Progenitor cell of endocrine pancreas (in vitro differentiated cells): ENCODE measurements at regions not wholly inside any gene's neighbourhood (a gene's known extent, or its start where the extent isn't known, plus 50 kb on each side); places are given as distances from the start of the nearest gene placed in this dataset.

Source experiments
- DNase-seq: peaks from one replicate; pipeline ENCODE4 v3.0.0; 2021; ENCODE audit warnings: low spot score; ENCODE audit not compliant: unreplicated experiment
- H3K27ac Mint-ChIP-seq: 2 replicates; pipeline ENCODE4 v1.8.0; 2021; ENCODE audit warnings: mild to moderate bottlenecking, moderate library complexity, mixed read lengths
- H3K27me3 Mint-ChIP-seq: 2 replicates; pipeline ENCODE4 v1.8.0; 2021; ENCODE audit warnings: mixed read lengths
- H3K36me3 Mint-ChIP-seq: 2 replicates; pipeline ENCODE4 v1.8.0; 2022; ENCODE audit warnings: mixed read lengths; ENCODE audit not compliant: insufficient read depth
- H3K4me1 Mint-ChIP-seq: 2 replicates; pipeline ENCODE4 v1.8.0; 2021; ENCODE audit warnings: low read depth, mixed read lengths
- H3K4me3 Mint-ChIP-seq: 2 replicates; pipeline ENCODE4 v1.8.0; 2021; ENCODE audit warnings: low read depth, mild to moderate bottlenecking, moderate library complexity, mixed read lengths
- H3K9me3 Mint-ChIP-seq: 2 replicates; pipeline ENCODE4 v1.8.0; 2021; ENCODE audit warnings: low read depth, mixed read lengths
- TF ChIP-seq, protein P1 (sequence below): fragments of 200-600 bp; sonication (generic); IDR thresholded peaks from one replicate; pipeline ENCODE4 v1.5.0; 2021; ENCODE audit warnings: antibody characterized with exemption, mild to moderate bottlenecking; ENCODE audit not compliant: unreplicated experiment

DNA sequence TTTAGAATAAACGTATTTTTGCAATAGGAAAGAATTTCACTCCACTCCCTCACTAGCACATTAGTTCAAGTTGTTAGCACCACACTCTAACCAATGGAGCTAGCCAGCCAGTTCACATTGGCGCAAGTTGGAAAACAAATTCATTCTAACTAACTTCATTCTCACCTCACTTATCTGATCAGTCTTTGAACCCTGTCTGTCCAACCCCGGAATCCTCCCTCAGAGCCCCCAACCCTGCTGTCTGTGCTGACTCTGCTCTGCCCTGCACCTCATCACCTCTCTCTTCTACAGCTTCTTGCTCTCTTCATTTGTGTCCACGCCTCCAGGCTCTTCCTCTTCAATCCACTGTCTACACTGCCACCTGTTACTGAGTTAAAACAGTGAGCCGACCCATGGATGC lies 356.5 kb downstream of the IRS1 start:
- no peak overlapping the region for H3K27ac Mint-ChIP-seq

DNA sequence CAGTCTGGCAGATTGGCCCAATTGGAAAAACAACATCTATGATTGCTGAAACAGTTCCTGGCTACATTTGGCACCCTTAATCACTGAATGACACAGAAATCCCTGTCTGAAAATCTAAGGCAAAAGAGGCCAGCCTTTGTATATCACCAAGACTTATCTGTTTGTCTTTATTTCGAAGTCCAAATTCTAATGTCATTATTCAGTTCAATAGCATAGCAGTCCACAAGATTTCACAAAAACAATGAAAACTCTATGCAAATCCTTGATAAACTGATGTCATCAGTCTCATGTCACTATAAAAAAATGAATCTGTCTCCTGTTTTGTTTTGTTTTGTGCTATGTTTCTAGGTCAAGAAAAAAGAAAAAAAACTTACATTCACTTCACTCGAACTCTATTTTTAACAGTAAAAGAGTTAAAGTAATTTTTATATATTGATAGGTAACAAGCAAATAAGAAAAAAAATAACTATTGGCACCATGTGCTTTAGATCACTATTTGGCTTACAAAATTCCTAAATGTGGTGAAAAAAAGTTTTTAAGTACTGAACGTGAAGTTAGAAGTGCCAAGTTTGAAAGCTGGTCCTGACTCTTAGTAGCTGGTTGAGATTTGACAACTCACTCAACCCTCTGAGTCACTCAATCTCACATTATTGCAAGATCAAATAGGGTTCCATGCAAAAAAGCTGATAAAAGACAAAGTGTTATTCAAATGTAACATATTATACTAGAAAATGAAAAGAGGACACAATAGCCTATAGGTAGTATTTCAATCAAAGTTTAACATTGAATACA lies 359.3 kb downstream of the IRS1 start:
- no peaks in the 10 kb centered on the region for H3K36me3 Mint-ChIP-seq
- H3K9me3 Mint-ChIP-seq: no peaks in the 10 kb centered on the region
- no peak for DNase-seq
- no peak overlapping the region for H3K4me3 Mint-ChIP-seq
- peaks cover 6% of the 10 kb centered on the region for H3K4me1 Mint-ChIP-seq
- H3K27me3 Mint-ChIP-seq: no peaks in the 10 kb centered on the region
- no peak overlapping the region for H3K27ac Mint-ChIP-seq
- TF ChIP-seq, protein P1, sequence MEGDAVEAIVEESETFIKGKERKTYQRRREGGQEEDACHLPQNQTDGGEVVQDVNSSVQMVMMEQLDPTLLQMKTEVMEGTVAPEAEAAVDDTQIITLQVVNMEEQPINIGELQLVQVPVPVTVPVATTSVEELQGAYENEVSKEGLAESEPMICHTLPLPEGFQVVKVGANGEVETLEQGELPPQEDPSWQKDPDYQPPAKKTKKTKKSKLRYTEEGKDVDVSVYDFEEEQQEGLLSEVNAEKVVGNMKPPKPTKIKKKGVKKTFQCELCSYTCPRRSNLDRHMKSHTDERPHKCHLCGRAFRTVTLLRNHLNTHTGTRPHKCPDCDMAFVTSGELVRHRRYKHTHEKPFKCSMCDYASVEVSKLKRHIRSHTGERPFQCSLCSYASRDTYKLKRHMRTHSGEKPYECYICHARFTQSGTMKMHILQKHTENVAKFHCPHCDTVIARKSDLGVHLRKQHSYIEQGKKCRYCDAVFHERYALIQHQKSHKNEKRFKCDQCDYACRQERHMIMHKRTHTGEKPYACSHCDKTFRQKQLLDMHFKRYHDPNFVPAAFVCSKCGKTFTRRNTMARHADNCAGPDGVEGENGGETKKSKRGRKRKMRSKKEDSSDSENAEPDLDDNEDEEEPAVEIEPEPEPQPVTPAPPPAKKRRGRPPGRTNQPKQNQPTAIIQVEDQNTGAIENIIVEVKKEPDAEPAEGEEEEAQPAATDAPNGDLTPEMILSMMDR: no peak

More for the DNA sequence above, 356.5 kb downstream of the IRS1 start:
- Mint-ChIP-seq H3K4me1 (peaks cover 6% of the 10 kb centered on the region), H3K27me3 (no peaks in the 10 kb centered on the region), H3K36me3 (no peaks in the 10 kb centered on the region), H3K9me3 (no peaks in the 10 kb centered on the region), H3K4me3 (no peak overlapping the region)
- DNase-seq: no peak
- TF ChIP-seq, protein P1: no peak

DNA sequence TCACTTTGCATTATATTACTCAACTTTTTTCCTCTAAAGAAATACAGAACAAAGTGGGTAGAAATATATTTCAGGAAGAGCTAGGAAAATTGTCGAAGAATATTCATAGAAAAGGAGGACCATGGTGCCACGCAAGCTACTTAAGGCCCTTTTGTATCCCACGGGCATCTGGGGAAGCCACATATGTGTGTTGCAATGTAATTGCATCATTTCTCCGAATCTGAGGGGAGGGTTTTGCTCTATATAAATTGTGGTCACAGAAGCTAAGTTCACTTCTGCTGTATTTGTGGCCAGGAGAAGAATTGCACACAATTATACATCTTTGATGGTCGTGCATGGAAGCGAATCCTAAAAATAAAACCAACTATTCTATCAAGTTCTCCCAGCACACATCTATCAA lies 360.3 kb downstream of the IRS1 start:
- DNase-seq: no peak
- no peaks in the 10 kb centered on the region for H3K36me3 Mint-ChIP-seq
- H3K4me1 Mint-ChIP-seq: peaks cover 3% of the 10 kb centered on the region
- H3K9me3 Mint-ChIP-seq: no peaks in the 10 kb centered on the region
- H3K27me3 Mint-ChIP-seq: no peaks in the 10 kb centered on the region
- no peak overlapping the region for H3K4me3 Mint-ChIP-seq
- no peak overlapping the region for H3K27ac Mint-ChIP-seq
- TF ChIP-seq, protein P1: no peak

DNA sequence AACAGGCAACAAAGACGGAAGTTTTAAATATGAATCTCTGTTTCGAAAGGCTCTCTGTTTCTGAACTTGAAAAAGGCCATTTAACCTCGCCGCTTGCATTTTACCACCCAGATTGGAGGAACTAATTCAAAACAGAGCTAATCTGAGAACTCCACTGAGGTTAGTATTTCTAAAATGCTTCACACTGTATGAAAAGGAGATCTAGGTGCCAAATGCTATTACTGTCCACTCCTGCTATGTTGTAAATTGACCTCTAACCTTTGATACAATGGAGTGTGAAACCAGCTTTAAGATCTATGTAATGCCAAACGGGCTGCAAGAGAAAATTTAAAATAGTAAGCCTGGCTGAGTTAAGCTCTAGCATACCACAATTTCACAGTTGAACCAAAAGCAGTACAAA lies 364.5 kb downstream of the IRS1 start:
- TF ChIP-seq, protein P1: no peak
- Mint-ChIP-seq H3K36me3 (no peaks in the 10 kb centered on the region), H3K27me3 (no peaks in the 10 kb centered on the region), H3K27ac (no peak overlapping the region), H3K4me1 (no peaks in the 10 kb centered on the region), H3K4me3 (no peak overlapping the region), H3K9me3 (no peaks in the 10 kb centered on the region)
- DNase-seq: no peak

- no peaks in the 10 kb centered on the region for H3K27me3 Mint-ChIP-seq
- H3K4me3 Mint-ChIP-seq: no peak overlapping the region
- H3K27ac Mint-ChIP-seq: no peak overlapping the region
- no peak for DNase-seq
- TF ChIP-seq, protein P1: no peak
- H3K36me3 Mint-ChIP-seq: no peaks in the 10 kb centered on the region
- H3K9me3 Mint-ChIP-seq: no peaks in the 10 kb centered on the region
- no peaks in the 10 kb centered on the region for H3K4me1 Mint-ChIP-seq
Measured at GRCh38 chr2:226434702-226435101, 364.9 kb downstream of the IRS1 start.
